WTC11 (cell line): ENCODE measurements at regions not wholly inside any gene's neighbourhood (a gene's known extent, or its start where the extent isn't known, plus 50 kb on each side); places are given as distances from the start of the nearest gene placed in this dataset.

Source experiments
- ATAC-seq: fragments of 200-7000 bp; cut with Tn5 transposase; 2 replicates; pipeline ENCODE4 v1.10.0; 2021; ENCODE audit warnings: mild to moderate bottlenecking, moderate library complexity
- CTCF ChIA-PET: fragments of 300-600 bp; sonication (Branson Sonifier 250); formaldehyde crosslinking; loops from one replicate; lab custom pipeline; 2021; ENCODE audit warnings: antibody characterized with exemption; lab: Charles Lee
- POLR2A ChIA-PET: fragments of 350-600 bp; sonication (Branson Sonifier 250); formaldehyde crosslinking; loops from one replicate; lab custom pipeline; 2021; ENCODE audit warnings: antibody characterized with exemption; lab: Charles Lee
- DNase-seq: peaks from one replicate; pipeline ENCODE4 v3.0.0; 2021; ENCODE audit warnings: low spot score
- H3K27ac Mint-ChIP-seq: 2 replicates; pipeline ENCODE4 v1.8.0; 2021; ENCODE audit warnings: mixed read lengths
- H3K27me3 Mint-ChIP-seq: 2 replicates; pipeline ENCODE4 v1.8.0; 2021; ENCODE audit warnings: low read depth, mild to moderate bottlenecking, moderate library complexity, mixed read lengths
- H3K36me3 Mint-ChIP-seq: 2 replicates; pipeline ENCODE4 v1.8.0; 2021; ENCODE audit warnings: mixed read lengths
- H3K4me1 Mint-ChIP-seq: 2 replicates; pipeline ENCODE4 v1.8.0; 2022; ENCODE audit warnings: mixed read lengths
- H3K4me3 Mint-ChIP-seq: 2 replicates; pipeline ENCODE4 v1.8.0; 2021; ENCODE audit warnings: mild to moderate bottlenecking, moderate library complexity, mixed read lengths
- H3K9me3 Mint-ChIP-seq: 2 replicates; pipeline ENCODE4 v1.8.0; 2021; ENCODE audit warnings: mixed read lengths
- CBFB ChIP-seq: sonication (generic); formaldehyde crosslinking; IDR thresholded peaks from 2 replicates; pipeline ENCODE4 v1.8.1; 2022; ENCODE audit warnings: mild to moderate bottlenecking, low read depth, missing genetic modification reagents
- CREB1 ChIP-seq: sonication (generic); formaldehyde crosslinking; IDR thresholded peaks from 2 replicates; pipeline ENCODE4 v1.8.0; 2023; ENCODE audit warnings: mild to moderate bottlenecking, missing genetic modification reagents
- HMGA2 ChIP-seq: fragments of 250-450 bp; sonication (Bioruptor Pico); IDR thresholded peaks from 2 replicates; pipeline ENCODE4 v1.4.0; 2021; ENCODE audit warnings: mild to moderate bottlenecking, moderate library complexity
- NFYB ChIP-seq: sonication (generic); formaldehyde crosslinking; conservative IDR thresholded peaks from 2 replicates; pipeline ENCODE4 v1.8.0; 2022; ENCODE audit warnings: low read depth, missing genetic modification reagents
- NR1H2 ChIP-seq: sonication (generic); formaldehyde crosslinking; IDR thresholded peaks from 2 replicates; pipeline ENCODE4 v1.9.0; 2021; ENCODE audit warnings: mild to moderate bottlenecking, moderate library complexity, missing genetic modification reagents
- TEAD1 ChIP-seq: sonication (generic); formaldehyde crosslinking; IDR thresholded peaks from 2 replicates; pipeline ENCODE4 v1.8.0; 2022; ENCODE audit warnings: mild to moderate bottlenecking, missing genetic modification reagents
- ZNF219 ChIP-seq: sonication (generic); formaldehyde crosslinking; IDR thresholded peaks from 2 replicates; pipeline ENCODE4 v1.8.0; 2023; ENCODE audit warnings: missing genetic modification reagents, mild to moderate bottlenecking, borderline replicate concordance
- ZNF232 ChIP-seq: sonication (generic); formaldehyde crosslinking; IDR thresholded peaks from 2 replicates; pipeline ENCODE4 v1.8.0; 2022; ENCODE audit warnings: mild to moderate bottlenecking, missing genetic modification reagents
- TF ChIP-seq, protein P1 (sequence below): sonication (generic); formaldehyde crosslinking; IDR thresholded peaks from 2 replicates; pipeline ENCODE4 v1.8.0; 2022; ENCODE audit warnings: mild to moderate bottlenecking, missing genetic modification reagents
- TF ChIP-seq, protein P2 (sequence below): fragments of 250-450 bp; sonication (Bioruptor Pico); conservative IDR thresholded peaks from 2 replicates; pipeline ENCODE4 v1.9.0; 2021; ENCODE audit warnings: mild to moderate bottlenecking
- TF ChIP-seq, protein P3 (sequence below): sonication (generic); formaldehyde crosslinking; conservative IDR thresholded peaks from 2 replicates; pipeline ENCODE4 v1.8.1; 2022; ENCODE audit warnings: mild to moderate bottlenecking, missing genetic modification reagents
- TF ChIP-seq, protein P4 (sequence below): sonication (generic); formaldehyde crosslinking; IDR thresholded peaks from 2 replicates; pipeline ENCODE4 v1.8.0; 2022; ENCODE audit warnings: mild to moderate bottlenecking, missing genetic modification reagents
- TF ChIP-seq, protein P5 (sequence below): fragments of 250-450 bp; sonication (Bioruptor Pico); IDR thresholded peaks from 2 replicates; pipeline ENCODE4 v1.8.0; 2021; ENCODE audit warnings: mild to moderate bottlenecking
- TF ChIP-seq, protein P6 (sequence below): sonication (generic); formaldehyde crosslinking; IDR thresholded peaks from 2 replicates; pipeline ENCODE4 v1.8.0; 2022; ENCODE audit warnings: mild to moderate bottlenecking, missing genetic modification reagents
- TF ChIP-seq, protein P7 (sequence below): sonication (generic); formaldehyde crosslinking; IDR thresholded peaks from 2 replicates; pipeline ENCODE4 v1.8.1; 2023; ENCODE audit warnings: mild to moderate bottlenecking, missing genetic modification reagents

DNA sequence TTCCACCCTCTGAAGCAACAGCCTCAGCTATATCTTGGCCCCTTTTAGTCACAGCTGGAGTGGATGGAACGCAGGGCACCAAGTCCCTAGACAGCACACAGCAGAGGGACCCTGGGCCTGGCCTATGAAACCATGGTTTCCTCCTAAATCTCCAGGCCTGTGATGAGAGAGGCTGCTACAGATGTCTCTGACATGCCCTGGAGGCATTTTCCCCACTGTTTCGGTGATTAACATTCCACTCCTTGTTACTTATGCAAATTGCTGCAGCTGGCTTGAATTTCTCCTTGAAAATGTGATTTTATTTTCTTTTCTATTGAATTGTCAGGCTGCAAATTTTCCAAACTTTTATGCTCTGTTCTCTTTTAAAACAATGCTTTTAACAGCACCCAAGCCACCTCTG, 384.8 kb downstream of the PRR16 start:
- CTCF ChIA-PET: no interaction called here
- peaks cover 61% of the 10 kb centered on the region for H3K4me1 Mint-ChIP-seq
- H3K27me3 Mint-ChIP-seq: peaks cover 47% of the 10 kb centered on the region
- peak; percentile 38 for DNase-seq
- peak; percentile 71 for ATAC-seq
- TF ChIP-seq NR1H2 (CRISPR knock-in tag) (no peak), ZNF232 (CRISPR knock-in tag) (no peak), TEAD1 (CRISPR knock-in tag) (peak; percentile 61; the same call in 1 of the 2 replicates), CREB1 (no peak)
- TF ChIP-seq, protein P1, sequence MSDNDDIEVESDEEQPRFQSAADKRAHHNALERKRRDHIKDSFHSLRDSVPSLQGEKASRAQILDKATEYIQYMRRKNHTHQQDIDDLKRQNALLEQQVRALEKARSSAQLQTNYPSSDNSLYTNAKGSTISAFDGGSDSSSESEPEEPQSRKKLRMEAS (CRISPR knock-in tag): no peak
- TF ChIP-seq, protein P2, sequence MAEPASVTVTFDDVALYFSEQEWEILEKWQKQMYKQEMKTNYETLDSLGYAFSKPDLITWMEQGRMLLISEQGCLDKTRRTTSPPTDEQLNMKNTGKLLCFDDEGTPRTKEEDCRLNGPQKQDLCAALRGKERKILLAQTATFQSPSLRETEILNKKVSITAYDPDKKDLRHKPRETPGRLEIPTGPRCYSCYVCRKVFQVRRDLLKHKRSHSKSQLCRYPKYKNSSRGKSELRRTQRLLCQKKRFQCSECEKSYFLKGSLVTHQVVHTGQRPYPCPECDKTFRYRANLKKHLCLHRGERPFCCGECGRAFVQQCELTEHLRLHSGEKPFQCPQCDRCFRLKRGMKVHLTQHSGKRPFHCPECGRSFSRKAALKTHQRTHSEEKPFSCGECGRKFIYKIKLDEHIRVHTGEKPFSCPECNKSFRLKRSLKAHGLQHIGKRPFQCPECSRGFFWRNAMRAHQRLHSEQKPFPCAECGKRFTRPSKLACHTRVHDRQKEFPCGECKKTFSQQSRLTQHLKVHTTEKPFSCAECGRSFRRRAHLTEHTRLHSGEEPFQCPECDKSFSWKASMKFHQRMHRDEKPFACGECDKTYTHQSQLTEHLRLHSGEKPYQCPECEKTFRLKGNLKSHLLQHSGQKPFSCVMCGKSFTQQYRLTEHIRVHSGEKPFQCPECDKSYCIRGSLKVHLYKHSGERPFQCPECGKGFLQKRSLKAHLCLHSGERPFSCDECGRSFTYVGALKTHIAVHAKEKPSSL: no peak
- H3K4me3 Mint-ChIP-seq: no peak overlapping the region
- no peak overlapping the region for H3K27ac Mint-ChIP-seq
- POLR2A ChIA-PET: no interaction called here
- peaks cover 9% of the 10 kb centered on the region for H3K9me3 Mint-ChIP-seq
- peaks cover 8% of the 10 kb centered on the region; the same call in 1 of the 2 replicates for H3K36me3 Mint-ChIP-seq

DNA sequence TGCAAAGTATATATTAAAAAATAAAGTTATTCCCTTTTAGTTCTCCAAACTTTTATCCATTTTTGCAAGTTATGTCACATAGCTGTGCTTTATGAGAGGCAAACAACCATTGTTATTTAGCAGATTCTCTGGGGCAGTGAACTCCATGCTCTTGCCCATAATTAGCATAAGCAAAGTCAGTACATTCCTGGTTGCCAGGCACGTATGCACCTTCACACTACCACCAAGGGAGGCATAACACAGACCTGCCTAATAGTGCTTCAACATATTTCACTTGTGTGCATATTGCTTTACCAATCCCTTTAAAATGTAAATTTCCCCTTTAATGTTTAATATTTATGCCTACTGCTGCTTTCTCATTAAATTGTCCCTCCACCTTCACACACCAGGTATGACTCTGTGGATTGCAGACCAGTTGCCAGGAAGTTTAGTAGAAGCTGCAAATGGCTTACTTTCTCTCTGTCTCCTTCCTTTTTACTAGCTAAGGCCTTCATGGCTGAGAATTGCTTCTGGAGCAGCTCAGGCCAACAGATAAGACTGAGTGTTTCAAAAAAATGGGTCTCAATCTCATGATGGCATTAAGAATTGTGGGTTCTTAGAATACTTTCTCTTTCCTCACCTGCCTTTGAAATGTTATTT, 388.2 kb downstream of the PRR16 start:
- Mint-ChIP-seq H3K4me3 (no peak overlapping the region), H3K27ac (peak overlapping the region; percentile 64), H3K9me3 (peaks cover 9% of the 10 kb centered on the region), H3K4me1 (peaks cover 62% of the 10 kb centered on the region), H3K36me3 (peaks cover 8% of the 10 kb centered on the region; the same call in 1 of the 2 replicates), H3K27me3 (peaks cover 47% of the 10 kb centered on the region)
- TF ChIP-seq ZNF219 (CRISPR knock-in tag): no peak
- peak; percentile 48; the same call in 1 of the 2 replicates for TF ChIP-seq TEAD1 (CRISPR knock-in tag)
- no peak for TF ChIP-seq NFYB (CRISPR knock-in tag)
- DNase-seq: peak; percentile 20
- ChIA-PET CTCF (interaction anchor here (1.9 kb wide), 1 partner anchor 35 kb away, joined by 7 read pairs; no protein-coding TSS in a partner anchor), POLR2A (interaction anchor here (0.6 kb wide), 1 partner anchor 1906 kb away, joined by 4 read pairs; no protein-coding TSS in a partner anchor)
- ATAC-seq: peak; percentile 93

DNA sequence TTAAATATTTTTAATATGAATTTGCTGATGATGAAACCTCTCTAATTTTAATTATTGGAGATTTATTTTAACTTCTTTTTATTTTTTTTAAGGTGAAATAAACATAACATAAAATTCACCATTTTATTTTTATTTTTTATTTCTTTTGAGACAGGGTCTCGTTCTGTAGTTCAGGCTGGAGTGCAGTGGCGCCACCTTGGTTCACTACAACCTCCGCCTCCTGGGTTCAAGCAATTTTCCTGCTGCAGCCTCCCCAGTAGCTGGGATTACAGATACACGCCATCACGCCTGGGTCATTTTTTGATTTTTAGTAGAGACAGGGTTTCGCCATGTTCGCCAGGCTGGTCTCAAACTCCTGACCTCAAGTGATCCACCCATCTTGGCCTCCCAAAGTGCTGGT, 402.9 kb downstream of the PRR16 start:
- H3K9me3 Mint-ChIP-seq: peaks cover 3% of the 10 kb centered on the region; the same call in 1 of the 2 replicates
- no peak overlapping the region for H3K4me3 Mint-ChIP-seq
- H3K27me3 Mint-ChIP-seq: no peaks in the 10 kb centered on the region
- DNase-seq (peak; percentile 30), ATAC-seq (peak; percentile 48; the same call in 1 of the 2 replicates)
- TF ChIP-seq HMGA2 (CRISPR knock-in tag) (0 out of 2 replicates have a peak, but pooled peaks have one; percentile 23), CBFB (CRISPR knock-in tag) (no peak)
- TF ChIP-seq, protein P3, sequence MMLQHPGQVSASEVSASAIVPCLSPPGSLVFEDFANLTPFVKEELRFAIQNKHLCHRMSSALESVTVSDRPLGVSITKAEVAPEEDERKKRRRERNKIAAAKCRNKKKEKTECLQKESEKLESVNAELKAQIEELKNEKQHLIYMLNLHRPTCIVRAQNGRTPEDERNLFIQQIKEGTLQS: no peak
- TF ChIP-seq, protein P4, sequence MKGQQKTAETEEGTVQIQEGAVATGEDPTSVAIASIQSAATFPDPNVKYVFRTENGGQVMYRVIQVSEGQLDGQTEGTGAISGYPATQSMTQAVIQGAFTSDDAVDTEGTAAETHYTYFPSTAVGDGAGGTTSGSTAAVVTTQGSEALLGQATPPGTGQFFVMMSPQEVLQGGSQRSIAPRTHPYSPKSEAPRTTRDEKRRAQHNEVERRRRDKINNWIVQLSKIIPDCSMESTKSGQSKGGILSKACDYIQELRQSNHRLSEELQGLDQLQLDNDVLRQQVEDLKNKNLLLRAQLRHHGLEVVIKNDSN (CRISPR knock-in tag): no peak
- TF ChIP-seq, protein P2: no peak
- TF ChIP-seq, protein P5, sequence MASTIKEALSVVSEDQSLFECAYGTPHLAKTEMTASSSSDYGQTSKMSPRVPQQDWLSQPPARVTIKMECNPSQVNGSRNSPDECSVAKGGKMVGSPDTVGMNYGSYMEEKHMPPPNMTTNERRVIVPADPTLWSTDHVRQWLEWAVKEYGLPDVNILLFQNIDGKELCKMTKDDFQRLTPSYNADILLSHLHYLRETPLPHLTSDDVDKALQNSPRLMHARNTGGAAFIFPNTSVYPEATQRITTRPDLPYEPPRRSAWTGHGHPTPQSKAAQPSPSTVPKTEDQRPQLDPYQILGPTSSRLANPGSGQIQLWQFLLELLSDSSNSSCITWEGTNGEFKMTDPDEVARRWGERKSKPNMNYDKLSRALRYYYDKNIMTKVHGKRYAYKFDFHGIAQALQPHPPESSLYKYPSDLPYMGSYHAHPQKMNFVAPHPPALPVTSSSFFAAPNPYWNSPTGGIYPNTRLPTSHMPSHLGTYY: no peak
- TF ChIP-seq, protein P6, sequence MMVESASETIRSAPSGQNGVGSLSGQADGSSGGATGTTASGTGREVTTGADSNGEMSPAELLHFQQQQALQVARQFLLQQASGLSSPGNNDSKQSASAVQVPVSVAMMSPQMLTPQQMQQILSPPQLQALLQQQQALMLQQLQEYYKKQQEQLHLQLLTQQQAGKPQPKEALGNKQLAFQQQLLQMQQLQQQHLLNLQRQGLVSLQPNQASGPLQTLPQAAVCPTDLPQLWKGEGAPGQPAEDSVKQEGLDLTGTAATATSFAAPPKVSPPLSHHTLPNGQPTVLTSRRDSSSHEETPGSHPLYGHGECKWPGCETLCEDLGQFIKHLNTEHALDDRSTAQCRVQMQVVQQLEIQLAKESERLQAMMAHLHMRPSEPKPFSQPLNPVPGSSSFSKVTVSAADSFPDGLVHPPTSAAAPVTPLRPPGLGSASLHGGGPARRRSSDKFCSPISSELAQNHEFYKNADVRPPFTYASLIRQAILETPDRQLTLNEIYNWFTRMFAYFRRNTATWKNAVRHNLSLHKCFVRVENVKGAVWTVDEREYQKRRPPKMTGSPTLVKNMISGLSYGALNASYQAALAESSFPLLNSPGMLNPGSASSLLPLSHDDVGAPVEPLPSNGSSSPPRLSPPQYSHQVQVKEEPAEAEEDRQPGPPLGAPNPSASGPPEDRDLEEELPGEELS: no peak
- TF ChIP-seq, protein P7, sequence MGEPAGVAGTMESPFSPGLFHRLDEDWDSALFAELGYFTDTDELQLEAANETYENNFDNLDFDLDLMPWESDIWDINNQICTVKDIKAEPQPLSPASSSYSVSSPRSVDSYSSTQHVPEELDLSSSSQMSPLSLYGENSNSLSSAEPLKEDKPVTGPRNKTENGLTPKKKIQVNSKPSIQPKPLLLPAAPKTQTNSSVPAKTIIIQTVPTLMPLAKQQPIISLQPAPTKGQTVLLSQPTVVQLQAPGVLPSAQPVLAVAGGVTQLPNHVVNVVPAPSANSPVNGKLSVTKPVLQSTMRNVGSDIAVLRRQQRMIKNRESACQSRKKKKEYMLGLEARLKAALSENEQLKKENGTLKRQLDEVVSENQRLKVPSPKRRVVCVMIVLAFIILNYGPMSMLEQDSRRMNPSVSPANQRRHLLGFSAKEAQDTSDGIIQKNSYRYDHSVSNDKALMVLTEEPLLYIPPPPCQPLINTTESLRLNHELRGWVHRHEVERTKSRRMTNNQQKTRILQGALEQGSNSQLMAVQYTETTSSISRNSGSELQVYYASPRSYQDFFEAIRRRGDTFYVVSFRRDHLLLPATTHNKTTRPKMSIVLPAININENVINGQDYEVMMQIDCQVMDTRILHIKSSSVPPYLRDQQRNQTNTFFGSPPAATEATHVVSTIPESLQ (CRISPR knock-in tag): no peak
- peaks cover 26% of the 10 kb centered on the region for H3K4me1 Mint-ChIP-seq
- ChIA-PET CTCF (interaction anchor here (1.1 to 3.2 kb wide), 2 partner anchors 12 to 50 kb away, joined by 3 to 12 read pairs; no protein-coding TSS in a partner anchor), POLR2A (no interaction called here)
- H3K27ac Mint-ChIP-seq: no peak overlapping the region
- no peaks in the 10 kb centered on the region for H3K36me3 Mint-ChIP-seq
